GM21381 (cell line): ENCODE measurements at regions not wholly inside any gene's neighbourhood (a gene's known extent, or its start where the extent isn't known, plus 50 kb on each side); places are given as distances from the start of the nearest gene placed in this dataset.
"Not testable (repeated sequence)": the region's sequence is repeated elsewhere in the genome, so short reads cannot be mapped to it uniquely, and the experiment has no call there.

Experiments used
- ATAC-seq: cut with Tn5 transposase; IDR thresholded peaks from one replicate; pipeline ENCODE4 v1.9.1; 2021; ENCODE audit warnings: mild to moderate bottlenecking, moderate library complexity; ENCODE audit not compliant: unreplicated experiment

DNA sequence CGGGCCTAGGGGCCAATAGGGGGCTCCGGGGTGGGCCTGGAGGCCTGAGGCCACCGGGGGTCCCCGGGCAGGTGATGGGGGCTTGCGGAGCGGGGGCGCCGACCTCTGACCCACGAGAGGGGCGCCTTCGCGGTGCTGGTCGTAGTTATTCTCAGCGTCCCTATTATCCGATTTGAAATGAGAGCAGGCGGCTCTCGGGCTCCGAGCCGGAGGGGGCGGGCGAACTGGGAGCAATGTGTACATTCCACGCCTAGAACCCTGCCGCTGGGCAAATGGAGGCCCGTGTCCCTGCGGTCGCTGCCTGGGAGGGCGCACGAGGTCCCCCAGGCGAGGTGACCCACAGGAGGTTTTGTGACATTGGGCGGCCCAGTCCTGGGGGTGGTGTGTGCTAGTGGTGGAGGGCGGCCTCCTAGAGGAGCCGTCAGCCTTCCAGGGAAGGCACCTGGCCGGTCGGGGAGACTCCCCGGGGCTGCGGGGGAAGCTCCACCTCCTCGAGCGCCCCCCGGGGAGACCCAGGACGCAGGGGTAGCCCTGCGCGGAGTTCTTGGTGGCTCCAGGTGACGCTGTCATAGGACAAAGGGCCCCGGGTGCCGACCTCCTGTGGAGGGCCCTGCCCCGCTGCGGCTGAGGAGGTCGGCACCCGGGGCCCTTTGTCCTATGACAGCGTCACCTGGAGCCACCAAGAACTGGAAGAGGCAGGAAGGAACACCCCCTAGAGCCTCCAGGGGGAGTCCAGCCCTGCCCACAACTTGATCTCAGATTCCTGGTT lies 102.6 kb upstream of the PRKX start:
- no peak for ATAC-seq

DNA sequence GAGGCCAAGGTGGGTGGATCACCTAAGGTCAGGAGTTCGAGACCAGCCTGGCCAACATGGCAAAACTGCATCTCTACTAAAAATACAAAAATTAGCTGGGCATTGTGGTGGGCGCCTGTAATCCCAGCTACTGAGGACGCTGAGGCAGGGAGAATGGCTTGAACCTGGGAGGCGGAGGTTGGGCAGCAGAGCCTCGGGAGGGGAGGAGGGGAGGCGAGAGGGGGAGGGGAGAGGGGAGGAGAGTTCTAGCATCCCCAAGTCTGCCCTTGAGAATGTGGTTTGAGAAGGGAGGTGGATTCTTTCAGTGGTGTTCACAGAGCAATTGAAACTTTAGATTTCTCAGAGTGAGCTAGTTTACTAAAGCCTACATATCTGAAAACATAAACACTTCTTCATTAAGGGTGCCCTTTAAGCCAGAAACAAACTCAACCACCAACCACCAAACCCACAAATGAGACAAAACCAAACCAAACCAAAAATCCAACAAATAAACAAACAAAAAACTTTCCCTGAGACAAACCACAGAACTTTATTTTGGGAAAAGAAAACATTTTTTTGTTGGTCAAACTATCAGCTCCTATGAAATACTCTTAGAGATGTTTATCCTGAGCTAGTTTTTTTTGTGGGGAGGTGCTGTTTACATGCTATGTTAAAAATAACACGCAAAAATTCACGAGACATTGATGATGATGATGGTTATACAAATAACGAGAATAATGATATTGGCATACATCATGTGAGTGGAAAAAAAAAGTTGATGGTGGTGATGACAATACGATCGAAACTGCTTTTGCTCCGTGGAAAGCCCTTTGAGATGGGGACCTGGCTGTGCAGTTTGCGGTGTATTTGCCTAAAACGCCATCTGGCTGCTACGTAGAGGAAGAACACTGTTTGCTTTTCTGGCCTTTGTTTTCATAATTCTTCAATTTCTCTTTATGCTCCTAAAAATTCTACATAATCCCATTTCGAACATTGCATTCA lies 98.2 kb upstream of the PRKX start:
- ATAC-seq = no peak

GRCh38 chrX:3807906-3808305 lies 94.5 kb upstream of the PRKX start:
- no peak for ATAC-seq

- ATAC-seq = no peak
Measured at GRCh38 chrX:3806630-3807029, 93.2 kb upstream of the PRKX start.

- no peak for ATAC-seq
Measured at GRCh38 chrX:3803713-3804112, 90.3 kb upstream of the PRKX start.

DNA sequence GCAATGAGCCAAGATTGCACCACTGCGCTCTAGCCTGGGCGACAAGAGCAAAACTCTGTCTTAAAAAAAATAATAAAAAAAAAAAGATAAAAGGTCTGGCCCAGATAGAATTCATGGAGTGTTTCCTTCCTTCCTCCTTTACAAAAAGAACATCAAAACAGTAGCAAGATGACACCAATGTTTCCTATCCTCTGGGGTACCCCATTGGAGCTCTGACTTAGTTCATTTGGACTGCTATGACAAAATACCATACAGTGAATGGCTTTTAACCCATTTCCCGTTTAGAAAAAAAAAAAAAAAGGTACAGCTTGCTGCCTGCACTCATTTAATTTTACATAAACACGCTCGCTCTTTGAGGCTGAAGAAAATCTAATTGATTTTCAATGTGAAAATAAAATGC lies 89.9 kb upstream of the PRKX start:
- no peak for ATAC-seq

DNA sequence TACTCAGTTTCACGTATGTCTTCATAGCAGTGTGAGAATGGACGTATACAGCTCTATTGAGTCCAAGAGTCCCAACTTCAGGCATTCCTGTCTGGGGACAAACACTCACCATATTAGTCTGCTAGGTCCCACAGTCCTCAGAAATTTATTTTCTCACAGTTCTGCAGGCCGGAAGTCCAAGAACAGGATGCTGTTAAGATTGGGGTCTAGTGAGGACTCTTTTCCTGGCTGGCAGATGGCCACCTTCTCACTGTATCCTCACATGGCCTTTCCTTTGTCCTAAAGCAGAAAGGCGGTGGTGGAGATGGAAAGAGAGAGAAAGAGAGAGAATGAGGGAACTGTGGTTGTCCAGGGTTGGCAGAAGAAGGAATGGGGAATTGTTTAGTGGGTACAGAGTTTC lies 82.0 kb upstream of the PRKX start:
- not testable (repeated sequence) for ATAC-seq

DNA sequence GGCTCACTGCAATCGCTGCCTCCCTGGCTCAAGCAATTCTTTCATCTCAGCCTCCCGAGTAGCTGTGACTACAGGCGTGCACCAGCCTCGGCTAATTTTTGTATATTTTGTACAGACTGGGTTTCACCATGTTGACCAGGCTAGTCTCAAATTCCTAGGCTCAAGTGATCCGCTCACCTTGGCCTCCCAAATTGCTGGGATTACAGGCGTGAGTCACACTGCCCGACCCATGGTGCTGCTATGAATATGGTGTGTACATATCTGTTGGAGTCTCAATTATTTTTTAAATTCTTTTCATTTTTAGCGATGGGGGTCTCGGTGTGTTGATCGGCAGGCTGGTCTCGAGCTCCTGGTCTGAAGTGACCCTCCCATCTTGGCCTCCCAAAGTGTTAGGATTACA lies 78.0 kb upstream of the PRKX start:
- ATAC-seq = no peak

DNA sequence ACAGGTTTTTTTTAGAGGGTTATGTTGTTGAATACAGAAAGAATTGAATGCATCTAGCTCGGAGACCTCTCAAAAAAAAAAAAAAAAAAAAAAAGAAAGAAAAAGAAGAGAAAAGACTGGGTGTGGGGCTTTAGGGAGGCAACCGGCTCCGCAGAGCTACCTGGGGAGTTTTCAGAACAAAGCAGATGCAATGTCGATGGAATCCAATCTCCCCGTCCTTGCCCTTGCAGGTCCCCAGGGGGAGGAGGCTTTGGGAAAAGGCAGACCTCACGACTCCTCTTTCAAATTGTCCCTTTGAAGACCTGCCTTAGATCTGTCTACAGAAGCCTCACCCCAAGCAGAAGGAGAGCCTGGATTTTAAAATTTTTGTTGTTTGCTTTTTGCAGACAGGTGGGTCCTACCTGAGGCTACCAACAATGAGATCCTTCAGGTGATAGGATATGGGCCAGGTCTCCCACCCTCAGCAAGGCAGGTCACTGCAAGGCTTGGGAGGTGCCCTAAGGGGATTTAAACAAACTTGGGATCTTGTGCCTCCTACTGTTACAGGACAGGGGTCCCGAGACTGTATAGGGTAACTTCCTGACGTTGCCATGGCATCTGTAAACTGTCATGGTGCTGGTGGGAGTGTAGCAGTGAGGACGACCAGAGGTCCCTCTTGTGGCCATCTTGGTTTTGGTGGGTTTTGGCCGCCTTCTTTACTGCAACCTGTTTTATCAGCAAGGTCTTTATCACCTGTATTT lies 75.2 kb upstream of the PRKX start:
- ATAC-seq = no peak

- no peak for ATAC-seq
Measured at GRCh38 chrX:3787856-3788255, 74.4 kb upstream of the PRKX start.

- ATAC-seq = not testable (repeated sequence)
Measured at GRCh38 chrX:3785822-3786221, 72.4 kb upstream of the PRKX start.

DNA sequence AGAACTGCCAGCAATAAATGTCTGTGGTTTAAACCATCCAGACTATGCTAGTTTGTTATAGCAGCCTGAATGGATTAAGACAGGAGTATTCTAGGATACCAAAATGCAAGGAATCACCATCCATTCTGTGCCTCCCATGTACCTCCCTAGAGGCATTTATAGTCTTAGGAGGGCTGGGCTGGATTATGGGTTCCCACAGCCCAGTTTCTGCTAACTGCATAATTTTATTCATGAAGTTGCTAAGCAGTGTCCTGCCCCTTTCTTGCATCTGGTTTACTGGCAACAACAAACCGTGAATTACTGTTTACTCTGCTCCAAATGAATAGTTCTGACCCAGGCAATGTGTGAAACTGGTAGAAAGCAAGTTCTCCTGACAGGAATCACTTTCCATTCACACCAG lies 67.1 kb upstream of the PRKX start:
- no peak for ATAC-seq

- no peak for ATAC-seq
Measured at GRCh38 chrX:3779546-3779945, 66.1 kb upstream of the PRKX start.

DNA sequence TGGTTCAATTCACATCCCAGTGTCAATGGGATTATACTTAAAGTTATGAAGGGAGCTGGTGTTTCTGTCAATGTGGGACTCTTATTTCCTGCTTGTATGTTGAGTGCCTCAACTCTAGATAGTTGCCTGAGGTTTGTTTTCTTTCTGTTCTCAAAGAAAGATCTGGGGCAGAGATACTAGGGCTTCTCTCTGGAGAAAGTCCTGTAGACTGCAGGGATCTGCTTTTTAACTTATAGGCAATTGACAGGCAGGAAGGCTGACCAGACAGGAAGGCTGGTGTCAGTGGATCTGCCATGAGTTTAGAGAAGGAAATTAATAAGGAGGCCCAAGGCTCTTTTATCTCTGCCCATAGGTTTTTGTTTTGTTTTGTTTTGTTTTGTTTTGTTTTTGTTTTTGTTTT lies 64.0 kb upstream of the PRKX start:
- no peak for ATAC-seq

DNA sequence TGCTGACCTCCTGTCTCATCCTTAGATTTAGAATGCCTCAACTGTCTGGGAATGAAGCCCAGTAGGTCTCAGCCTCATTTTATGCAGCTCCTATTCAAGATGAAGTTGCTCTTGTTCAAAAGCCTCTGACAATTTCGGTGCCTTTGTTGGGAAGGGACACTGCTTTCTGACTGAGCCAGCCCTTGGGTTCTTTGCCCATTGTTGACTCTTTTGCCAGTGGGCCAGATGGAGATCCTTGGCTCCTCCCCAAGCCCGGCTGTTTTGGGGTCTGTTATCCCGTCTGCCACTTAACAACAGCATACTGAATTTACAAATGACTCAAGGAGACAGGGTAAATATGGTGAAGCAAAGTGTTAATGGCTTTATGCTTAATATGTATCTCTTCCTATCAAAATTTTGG lies 58.3 kb upstream of the PRKX start:
- no peak for ATAC-seq

GRCh38 chrX:3768881-3769280 lies 55.4 kb upstream of the PRKX start:
- ATAC-seq = no peak
